ENCODE measurements at regions not wholly inside any gene's neighbourhood (a gene's known extent, or its start where the extent isn't known, plus 50 kb on each side); places are given as distances from the start of the nearest gene placed in this dataset.
"Not testable (repeated sequence)": the region's sequence is repeated elsewhere in the genome, so short reads cannot be mapped to it uniquely, and the experiment has no call there.

- Mint-ChIP-seq H3K4me3 (no peak overlapping the region), H3K27ac (no peak overlapping the region), H3K36me3 (ENCODE audit: low read depth) (no peaks in the 10 kb centered on the region), H3K4me1 (ENCODE audit: low read depth) (no peaks in the 10 kb centered on the region), H3K27me3 (ENCODE audit: low read depth) (no peaks in the 10 kb centered on the region), H3K9me3 (no peaks in the 10 kb centered on the region)
Observed at GRCh38 chr19:28642787-28643683, 569.9 kb downstream of the UQCRFS1 start.

GRCh38 chr19:28641395-28641794, 571.6 kb downstream of the UQCRFS1 start:
- Mint-ChIP-seq H3K27me3 (ENCODE audit: low read depth) (no peaks in the 10 kb centered on the region), H3K4me3 (no peak overlapping the region), H3K9me3 (no peaks in the 10 kb centered on the region), H3K27ac (no peak overlapping the region), H3K4me1 (ENCODE audit: low read depth) (no peaks in the 10 kb centered on the region), H3K36me3 (ENCODE audit: low read depth) (no peaks in the 10 kb centered on the region)

- H3K27ac Mint-ChIP-seq = no peak overlapping the region
- H3K36me3 Mint-ChIP-seq (ENCODE audit: low read depth) = no peaks in the 10 kb centered on the region
- no peak overlapping the region for H3K4me3 Mint-ChIP-seq
- no peaks in the 10 kb centered on the region for H3K27me3 Mint-ChIP-seq (ENCODE audit: low read depth)
- no peaks in the 10 kb centered on the region for H3K4me1 Mint-ChIP-seq (ENCODE audit: low read depth)
- H3K9me3 Mint-ChIP-seq = no peaks in the 10 kb centered on the region
Observed at GRCh38 chr19:28640506-28640905, 572.4 kb downstream of the UQCRFS1 start.

- Mint-ChIP-seq H3K4me3 (no peak overlapping the region), H3K27ac (no peak overlapping the region), H3K9me3 (peaks cover 5% of the 10 kb centered on the region), H3K27me3 (ENCODE audit: low read depth) (peaks cover 5% of the 10 kb centered on the region), H3K36me3 (ENCODE audit: low read depth) (no peaks in the 10 kb centered on the region), H3K4me1 (ENCODE audit: low read depth) (peaks cover 4% of the 10 kb centered on the region)
Observed at GRCh38 chr19:28638445-28638844, 574.5 kb downstream of the UQCRFS1 start.

GRCh38 chr19:28636706-28637105, 576.2 kb downstream of the UQCRFS1 start:
- H3K4me1 Mint-ChIP-seq (ENCODE audit: low read depth) = peaks cover 16% of the 10 kb centered on the region
- H3K27me3 Mint-ChIP-seq (ENCODE audit: low read depth) = peaks cover 5% of the 10 kb centered on the region

GRCh38 chr19:28636016-28636629, 576.8 kb downstream of the UQCRFS1 start:
- H3K4me3 Mint-ChIP-seq = no peak overlapping the region
- peaks cover 5% of the 10 kb centered on the region for H3K27me3 Mint-ChIP-seq (ENCODE audit: low read depth)

More at GRCh38 chr19:28636706-28637105, 576.2 kb downstream of the UQCRFS1 start:
- Mint-ChIP-seq H3K36me3 (ENCODE audit: low read depth) (no peaks in the 10 kb centered on the region), H3K9me3 (peaks cover 5% of the 10 kb centered on the region), H3K27ac (no peak overlapping the region), H3K4me3 (no peak overlapping the region)

GRCh38 chr19:28634837-28635236, 578.1 kb downstream of the UQCRFS1 start:
- Mint-ChIP-seq H3K9me3 (peaks cover 5% of the 10 kb centered on the region), H3K4me3 (no peak overlapping the region), H3K27ac (no peak overlapping the region), H3K36me3 (ENCODE audit: low read depth) (no peaks in the 10 kb centered on the region), H3K27me3 (ENCODE audit: low read depth) (peaks cover 5% of the 10 kb centered on the region), H3K4me1 (ENCODE audit: low read depth) (peaks cover 19% of the 10 kb centered on the region)

More at GRCh38 chr19:28636016-28636629, 576.8 kb downstream of the UQCRFS1 start:
- H3K4me1 Mint-ChIP-seq (ENCODE audit: low read depth) = peaks cover 16% of the 10 kb centered on the region
- peaks cover 5% of the 10 kb centered on the region for H3K9me3 Mint-ChIP-seq
- H3K36me3 Mint-ChIP-seq (ENCODE audit: low read depth) = no peaks in the 10 kb centered on the region
- H3K27ac Mint-ChIP-seq = no peak overlapping the region

- H3K27me3 Mint-ChIP-seq (ENCODE audit: low read depth) = peaks cover 5% of the 10 kb centered on the region
- H3K4me3 Mint-ChIP-seq = no peak overlapping the region
- H3K27ac Mint-ChIP-seq = no peak overlapping the region
- peaks cover 5% of the 10 kb centered on the region for H3K9me3 Mint-ChIP-seq
- H3K36me3 Mint-ChIP-seq (ENCODE audit: low read depth) = no peaks in the 10 kb centered on the region
- H3K4me1 Mint-ChIP-seq (ENCODE audit: low read depth) = peaks cover 19% of the 10 kb centered on the region
Observed at GRCh38 chr19:28634019-28634328, 579.0 kb downstream of the UQCRFS1 start.

- H3K27ac Mint-ChIP-seq = no peak overlapping the region
- H3K9me3 Mint-ChIP-seq = peaks cover 5% of the 10 kb centered on the region
- peaks cover 5% of the 10 kb centered on the region for H3K27me3 Mint-ChIP-seq (ENCODE audit: low read depth)
- H3K4me3 Mint-ChIP-seq = no peak overlapping the region
- no peaks in the 10 kb centered on the region for H3K36me3 Mint-ChIP-seq (ENCODE audit: low read depth)
- H3K4me1 Mint-ChIP-seq (ENCODE audit: low read depth) = peaks cover 19% of the 10 kb centered on the region
Observed at GRCh38 chr19:28633319-28634018, 579.5 kb downstream of the UQCRFS1 start.

- Mint-ChIP-seq H3K4me1 (ENCODE audit: low read depth) (peaks cover 19% of the 10 kb centered on the region), H3K27ac (no peak overlapping the region), H3K4me3 (no peak overlapping the region)
Observed at GRCh38 chr19:28632371-28633080, 580.4 kb downstream of the UQCRFS1 start.

GRCh38 chr19:28631961-28632360, 581.0 kb downstream of the UQCRFS1 start:
- H3K27me3 Mint-ChIP-seq (ENCODE audit: low read depth) = peaks cover 5% of the 10 kb centered on the region
- peaks cover 12% of the 10 kb centered on the region for H3K9me3 Mint-ChIP-seq
- no peak overlapping the region for H3K4me3 Mint-ChIP-seq
- H3K36me3 Mint-ChIP-seq (ENCODE audit: low read depth) = peaks cover 1% of the 10 kb centered on the region
- no peak overlapping the region for H3K27ac Mint-ChIP-seq
- H3K4me1 Mint-ChIP-seq (ENCODE audit: low read depth) = peaks cover 19% of the 10 kb centered on the region

More at GRCh38 chr19:28632371-28633080, 580.4 kb downstream of the UQCRFS1 start:
- peaks cover 10% of the 10 kb centered on the region for H3K9me3 Mint-ChIP-seq
- H3K36me3 Mint-ChIP-seq (ENCODE audit: low read depth) = peaks cover 1% of the 10 kb centered on the region
- peaks cover 5% of the 10 kb centered on the region for H3K27me3 Mint-ChIP-seq (ENCODE audit: low read depth)

- H3K4me1 Mint-ChIP-seq (ENCODE audit: low read depth) = peaks cover 8% of the 10 kb centered on the region
- H3K27ac Mint-ChIP-seq = no peak overlapping the region
- H3K9me3 Mint-ChIP-seq = peaks cover 17% of the 10 kb centered on the region
- H3K27me3 Mint-ChIP-seq (ENCODE audit: low read depth) = no peaks in the 10 kb centered on the region
- H3K36me3 Mint-ChIP-seq (ENCODE audit: low read depth) = peaks cover 1% of the 10 kb centered on the region
- H3K4me3 Mint-ChIP-seq = no peak overlapping the region
Observed at GRCh38 chr19:28627669-28628068, 585.3 kb downstream of the UQCRFS1 start.

- not testable (repeated sequence) for H3K27ac Mint-ChIP-seq; H3K4me1 Mint-ChIP-seq (ENCODE audit: low read depth); H3K4me3 Mint-ChIP-seq; H3K36me3 Mint-ChIP-seq (ENCODE audit: low read depth); H3K27me3 Mint-ChIP-seq (ENCODE audit: low read depth)
- H3K9me3 Mint-ChIP-seq = peaks cover 17% of the 10 kb centered on the region
Observed at GRCh38 chr19:28626407-28626806, 586.5 kb downstream of the UQCRFS1 start.

- H3K4me1 Mint-ChIP-seq (ENCODE audit: low read depth) = no peaks in the 10 kb centered on the region
- H3K9me3 Mint-ChIP-seq = peaks cover 7% of the 10 kb centered on the region
- H3K4me3 Mint-ChIP-seq = no peak overlapping the region
- H3K36me3 Mint-ChIP-seq (ENCODE audit: low read depth) = no peaks in the 10 kb centered on the region
- no peaks in the 10 kb centered on the region for H3K27me3 Mint-ChIP-seq (ENCODE audit: low read depth)
- H3K27ac Mint-ChIP-seq = no peak overlapping the region
Observed at GRCh38 chr19:28619816-28620429, 593.0 kb downstream of the UQCRFS1 start.
